ENCODE measurements at regions not wholly inside any gene's neighbourhood (a gene's known extent, or its start where the extent isn't known, plus 50 kb on each side); places are given as distances from the start of the nearest gene placed in this dataset.

- no peak for TF ChIP-seq POLR2A (IDR thresholded peaks at IDR 0.05)
- peaks cover 0 to 37% (median 0%) of the 10 kb centered on the region in 7 donors for H3K27me3 ChIP-seq (replicated peaks in 1 of 7)
- no peaks in the 10 kb centered on the region for H3K36me3 ChIP-seq
- peaks cover 0 to 4% (median 1%) of the 10 kb centered on the region in 6 donors for H3K4me1 ChIP-seq
- DNase-seq = no peak
- no peak overlapping the region for H3K27ac ChIP-seq
- H3K9me3 ChIP-seq = peaks cover 0 to 2% (median 0%) of the 10 kb centered on the region in 8 donors
- intact Hi-C loops (cut with DNase I; ENCODE audit: low total_unique reads) = no loop called here
- WGBS, 5 donors = 87 to 97% (median 93%) methylated on average over 4 of the region's 4 CpGs
- H3K4me3 ChIP-seq = no peak overlapping the region
Observed at GRCh38 chr11:122360875-122361274, 244.9 kb upstream of the BLID start.

- no peak overlapping the region for H3K27ac ChIP-seq
- H3K4me3 ChIP-seq = no peak overlapping the region
- peaks cover 0 to 8% (median 0%) of the 10 kb centered on the region in 8 donors for H3K9me3 ChIP-seq
- WGBS, 5 donors = 65 to 77% (median 73%) methylated on average over 11 of the region's 11 CpGs
- H3K4me1 ChIP-seq = no peaks in the 10 kb centered on the region
- DNase-seq = no peak
- TF ChIP-seq POLR2A (IDR thresholded peaks at IDR 0.05) = no peak
- no peak for TF ChIP-seq CTCF (IDR thresholded peaks at IDR 0.05 in 8 of 11, conservative IDR thresholded peaks at IDR 0.05 in 3 of 11)
- H3K36me3 ChIP-seq = no peaks in the 10 kb centered on the region
- H3K27me3 ChIP-seq (replicated peaks in 1 of 7) = peaks cover 0 to 27% (median 0%) of the 10 kb centered on the region in 7 donors
- intact Hi-C loops (cut with DNase I; ENCODE audit: low total_unique reads) = no loop called here
Observed at GRCh38 chr11:122359081-122359571, 243.1 kb upstream of the BLID start.

GRCh38 chr11:122358292-122358691, 242.3 kb upstream of the BLID start:
- no peaks in the 10 kb centered on the region for H3K36me3 ChIP-seq
- intact Hi-C loops (cut with DNase I; ENCODE audit: low total_unique reads) = no loop called here
- no peak for DNase-seq
- WGBS, 5 donors = 75 to 93% (median 85%) methylated on average over 2 of the region's 2 CpGs
- no peaks in the 10 kb centered on the region for H3K4me1 ChIP-seq
- H3K27ac ChIP-seq = no peak overlapping the region
- H3K4me3 ChIP-seq = no peak overlapping the region
- no peak for TF ChIP-seq POLR2AphosphoS5 (IDR thresholded peaks at IDR 0.05)
- TF ChIP-seq CTCF (IDR thresholded peaks at IDR 0.05 in 8 of 11, conservative IDR thresholded peaks at IDR 0.05 in 3 of 11) = no peak
- TF ChIP-seq POLR2A (IDR thresholded peaks at IDR 0.05) = no peak
- peaks cover 0 to 8% (median 0%) of the 10 kb centered on the region in 8 donors for H3K9me3 ChIP-seq
- H3K27me3 ChIP-seq (replicated peaks in 1 of 7) = peaks cover 0 to 24% (median 0%) of the 10 kb centered on the region in 7 donors

- peaks cover 0 to 16% (median 0%) of the 10 kb centered on the region in 7 donors for H3K27me3 ChIP-seq (replicated peaks in 1 of 7)
- no peak overlapping the region for H3K27ac ChIP-seq
- peaks cover 0 to 20% (median 0%) of the 10 kb centered on the region in 8 donors for H3K9me3 ChIP-seq
- intact Hi-C loops (cut with DNase I; ENCODE audit: low total_unique reads) = no loop called here
- no peak for TF ChIP-seq CTCF (IDR thresholded peaks at IDR 0.05 in 8 of 11, conservative IDR thresholded peaks at IDR 0.05 in 3 of 11)
- TF ChIP-seq POLR2AphosphoS5 (IDR thresholded peaks at IDR 0.05) = no peak
- TF ChIP-seq POLR2A (IDR thresholded peaks at IDR 0.05) = no peak
- DNase-seq = no peak
- no peaks in the 10 kb centered on the region for H3K4me1 ChIP-seq
- H3K36me3 ChIP-seq = no peaks in the 10 kb centered on the region
- no peak overlapping the region for H3K4me3 ChIP-seq
- WGBS, 5 donors = 78 to 98% (median 90%) methylated on average over 2 of the region's 2 CpGs
Observed at GRCh38 chr11:122355968-122356367, 240.0 kb upstream of the BLID start.
